ENCODE measurements at regions not wholly inside any gene's neighbourhood (a gene's known extent, or its start where the extent isn't known, plus 50 kb on each side); places are given as distances from the start of the nearest gene placed in this dataset.

DNA sequence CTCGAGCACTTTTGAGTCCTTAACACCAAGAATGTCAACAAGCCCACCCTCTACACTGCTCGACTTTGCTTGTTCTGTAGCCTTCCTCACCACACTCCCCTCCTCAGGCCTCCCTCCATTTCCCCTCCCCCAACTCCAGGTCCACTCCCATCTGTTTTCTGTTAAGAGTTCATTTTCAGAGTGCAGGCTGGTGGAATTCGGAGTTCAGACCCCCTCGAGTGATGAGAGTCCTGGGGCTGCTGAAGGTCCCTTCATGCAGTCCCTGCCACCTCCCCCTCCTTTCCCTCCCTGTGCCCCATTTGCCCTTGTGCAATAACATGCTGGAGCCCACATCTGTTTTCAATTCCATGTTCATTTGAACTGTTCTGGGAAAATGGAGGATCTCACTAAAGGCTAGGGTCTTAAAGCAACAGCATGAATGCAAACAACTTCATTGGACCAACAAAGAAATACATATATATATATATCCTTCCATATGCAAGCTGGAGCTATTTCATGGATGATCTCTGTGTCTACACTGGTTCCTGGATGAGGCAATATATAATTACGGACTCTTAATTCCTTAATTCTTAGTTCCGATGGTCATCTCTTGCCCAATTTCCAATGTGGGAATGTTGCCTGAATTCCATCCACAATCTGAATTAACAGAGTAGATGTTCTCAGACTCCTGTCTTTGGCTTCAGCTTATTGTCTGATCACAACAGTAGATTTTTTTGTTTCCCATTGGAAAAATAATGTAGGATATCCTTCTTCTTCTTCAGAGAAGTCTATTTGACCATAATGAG lies 340.4 kb downstream of the ETS1 start:
- CTCF ChIA-PET, result interaction anchor here (0.7 to 1.9 kb wide), 4 partner anchors 10 to 383 kb away, joined by 3 to 6 read pairs (median 5); no protein-coding TSS in a partner anchor
- 30% methylated on average over 6 of the region's 6 CpGs for WGBS (ENCODE audit: low lambda C conversion rate)
- peak; percentile 65 for DNase-seq

DNA sequence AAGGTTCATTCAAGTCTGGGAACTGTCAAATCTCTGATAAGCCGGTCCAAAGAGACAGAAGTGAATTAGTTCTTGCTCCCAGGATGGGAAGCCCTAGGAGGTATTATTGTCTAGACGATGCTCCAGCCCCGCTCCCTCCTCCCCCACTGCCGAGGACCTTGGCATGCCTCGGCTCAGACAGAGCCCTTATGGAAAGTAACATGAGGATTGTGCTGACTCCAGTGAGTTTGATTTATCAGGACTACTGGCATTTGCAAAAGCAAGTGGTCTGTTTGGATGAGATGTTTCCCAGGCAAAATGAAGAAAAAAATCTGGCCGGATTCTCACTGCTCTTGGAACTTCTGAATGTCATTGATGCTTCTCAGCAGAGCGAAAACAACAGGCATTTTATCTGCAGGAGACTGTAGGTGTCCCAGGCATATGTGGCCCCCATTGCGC lies 341.0 kb downstream of the ETS1 start:
- no peak overlapping the region for H3K9ac ChIP-seq
- H4K20me1 ChIP-seq (ENCODE audit: insufficient read depth), result no peaks in the 10 kb centered on the region
- no peaks in the 10 kb centered on the region for H3K36me3 ChIP-seq (replicated peaks in 1 of 2; ENCODE audit: control insufficient read depth in 1 of 2, insufficient read depth in 2 of 2, low read length in 1 of 2)
- H3K9me2 ChIP-seq, result no peaks in the 10 kb centered on the region
- H2AFZ ChIP-seq (ENCODE audit: low read depth), result no peak overlapping the region
- no peaks in the 10 kb centered on the region for H3K9me3 ChIP-seq
- peak overlapping the region in 1 of 2 experiments; percentile 14; a peak in 1 of 4 replicates for H3K4me3 ChIP-seq (ENCODE audit: low read depth in 2 of 2, low read length in 1 of 2)
- peak overlapping the region; percentile 73 to 100; a peak in 3 of 4 replicates for H3K27ac ChIP-seq (ENCODE audit: low read depth in 2 of 2, low read length in 1 of 2)
- no peaks in the 10 kb centered on the region for H3K79me2 ChIP-seq (ENCODE audit: insufficient read depth)
- WGBS (ENCODE audit: low lambda C conversion rate), result 24% methylated on average over 8 of the region's 8 CpGs
- no peaks in the 10 kb centered on the region for H3K27me3 ChIP-seq (ENCODE audit: insufficient read depth)
- DNase-seq, result peak; percentile 64
- H3K4me2 ChIP-seq, result peak overlapping the region; percentile 27
- H3K4me1 ChIP-seq (ENCODE audit: control insufficient read depth in 1 of 2, insufficient read depth in 2 of 2, low read depth in 1 of 2, low read length in 1 of 2), result peaks cover 0 to 28% of the 10 kb centered on the region in 2 experiments; a peak in 2 of 4 replicates
- POLR2A ChIA-PET, result interaction anchor here (1.2 kb wide), 1 partner anchor 383 kb away, joined by 3 read pairs; no protein-coding TSS in a partner anchor
- CTCF ChIA-PET, result interaction anchor here (1.0 to 1.9 kb wide), 4 partner anchors 9 to 384 kb away, joined by 4 to 6 read pairs (median 5); no protein-coding TSS in a partner anchor
- no peaks in the 10 kb centered on the region for H3F3A ChIP-seq (replicated peaks; ENCODE audit: insufficient read depth)
- TF ChIP-seq, protein P1, sequence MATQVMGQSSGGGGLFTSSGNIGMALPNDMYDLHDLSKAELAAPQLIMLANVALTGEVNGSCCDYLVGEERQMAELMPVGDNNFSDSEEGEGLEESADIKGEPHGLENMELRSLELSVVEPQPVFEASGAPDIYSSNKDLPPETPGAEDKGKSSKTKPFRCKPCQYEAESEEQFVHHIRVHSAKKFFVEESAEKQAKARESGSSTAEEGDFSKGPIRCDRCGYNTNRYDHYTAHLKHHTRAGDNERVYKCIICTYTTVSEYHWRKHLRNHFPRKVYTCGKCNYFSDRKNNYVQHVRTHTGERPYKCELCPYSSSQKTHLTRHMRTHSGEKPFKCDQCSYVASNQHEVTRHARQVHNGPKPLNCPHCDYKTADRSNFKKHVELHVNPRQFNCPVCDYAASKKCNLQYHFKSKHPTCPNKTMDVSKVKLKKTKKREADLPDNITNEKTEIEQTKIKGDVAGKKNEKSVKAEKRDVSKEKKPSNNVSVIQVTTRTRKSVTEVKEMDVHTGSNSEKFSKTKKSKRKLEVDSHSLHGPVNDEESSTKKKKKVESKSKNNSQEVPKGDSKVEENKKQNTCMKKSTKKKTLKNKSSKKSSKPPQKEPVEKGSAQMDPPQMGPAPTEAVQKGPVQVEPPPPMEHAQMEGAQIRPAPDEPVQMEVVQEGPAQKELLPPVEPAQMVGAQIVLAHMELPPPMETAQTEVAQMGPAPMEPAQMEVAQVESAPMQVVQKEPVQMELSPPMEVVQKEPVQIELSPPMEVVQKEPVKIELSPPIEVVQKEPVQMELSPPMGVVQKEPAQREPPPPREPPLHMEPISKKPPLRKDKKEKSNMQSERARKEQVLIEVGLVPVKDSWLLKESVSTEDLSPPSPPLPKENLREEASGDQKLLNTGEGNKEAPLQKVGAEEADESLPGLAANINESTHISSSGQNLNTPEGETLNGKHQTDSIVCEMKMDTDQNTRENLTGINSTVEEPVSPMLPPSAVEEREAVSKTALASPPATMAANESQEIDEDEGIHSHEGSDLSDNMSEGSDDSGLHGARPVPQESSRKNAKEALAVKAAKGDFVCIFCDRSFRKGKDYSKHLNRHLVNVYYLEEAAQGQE (IDR thresholded peaks at IDR 0.05; ENCODE audit: low read depth, low read length), result no peak
- TF ChIP-seq, protein P2, sequence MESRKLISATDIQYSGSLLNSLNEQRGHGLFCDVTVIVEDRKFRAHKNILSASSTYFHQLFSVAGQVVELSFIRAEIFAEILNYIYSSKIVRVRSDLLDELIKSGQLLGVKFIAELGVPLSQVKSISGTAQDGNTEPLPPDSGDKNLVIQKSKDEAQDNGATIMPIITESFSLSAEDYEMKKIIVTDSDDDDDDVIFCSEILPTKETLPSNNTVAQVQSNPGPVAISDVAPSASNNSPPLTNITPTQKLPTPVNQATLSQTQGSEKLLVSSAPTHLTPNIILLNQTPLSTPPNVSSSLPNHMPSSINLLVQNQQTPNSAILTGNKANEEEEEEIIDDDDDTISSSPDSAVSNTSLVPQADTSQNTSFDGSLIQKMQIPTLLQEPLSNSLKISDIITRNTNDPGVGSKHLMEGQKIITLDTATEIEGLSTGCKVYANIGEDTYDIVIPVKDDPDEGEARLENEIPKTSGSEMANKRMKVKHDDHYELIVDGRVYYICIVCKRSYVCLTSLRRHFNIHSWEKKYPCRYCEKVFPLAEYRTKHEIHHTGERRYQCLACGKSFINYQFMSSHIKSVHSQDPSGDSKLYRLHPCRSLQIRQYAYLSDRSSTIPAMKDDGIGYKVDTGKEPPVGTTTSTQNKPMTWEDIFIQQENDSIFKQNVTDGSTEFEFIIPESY (IDR thresholded peaks at IDR 0.05; ENCODE audit: borderline replicate concordance, low read depth), result no peak
- TF ChIP-seq FOSL2 (IDR thresholded peaks at IDR 0.05; ENCODE audit: borderline replicate concordance, low read depth) (no peak), CHD2 (IDR thresholded peaks at IDR 0.05; ENCODE audit: low read length, partially characterized antibody) (peak; percentile 73), GATA2 (CRISPR knock-in tag; IDR thresholded peaks at IDR 0.05) (no peak; the same call in 1 of the 2 replicates), POLR2AphosphoS5 (IDR thresholded peaks at IDR 0.05; ENCODE audit: low read depth, low read length) (no peak), RCOR1 (IDR thresholded peaks at IDR 0.05; ENCODE audit: low read length) (no peak)
- TF ChIP-seq, protein P3, sequence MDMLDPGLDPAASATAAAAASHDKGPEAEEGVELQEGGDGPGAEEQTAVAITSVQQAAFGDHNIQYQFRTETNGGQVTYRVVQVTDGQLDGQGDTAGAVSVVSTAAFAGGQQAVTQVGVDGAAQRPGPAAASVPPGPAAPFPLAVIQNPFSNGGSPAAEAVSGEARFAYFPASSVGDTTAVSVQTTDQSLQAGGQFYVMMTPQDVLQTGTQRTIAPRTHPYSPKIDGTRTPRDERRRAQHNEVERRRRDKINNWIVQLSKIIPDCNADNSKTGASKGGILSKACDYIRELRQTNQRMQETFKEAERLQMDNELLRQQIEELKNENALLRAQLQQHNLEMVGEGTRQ (IDR thresholded peaks at IDR 0.05; ENCODE audit: borderline replicate concordance, low read depth, low read length), result no peak
- TF ChIP-seq, protein P4, sequence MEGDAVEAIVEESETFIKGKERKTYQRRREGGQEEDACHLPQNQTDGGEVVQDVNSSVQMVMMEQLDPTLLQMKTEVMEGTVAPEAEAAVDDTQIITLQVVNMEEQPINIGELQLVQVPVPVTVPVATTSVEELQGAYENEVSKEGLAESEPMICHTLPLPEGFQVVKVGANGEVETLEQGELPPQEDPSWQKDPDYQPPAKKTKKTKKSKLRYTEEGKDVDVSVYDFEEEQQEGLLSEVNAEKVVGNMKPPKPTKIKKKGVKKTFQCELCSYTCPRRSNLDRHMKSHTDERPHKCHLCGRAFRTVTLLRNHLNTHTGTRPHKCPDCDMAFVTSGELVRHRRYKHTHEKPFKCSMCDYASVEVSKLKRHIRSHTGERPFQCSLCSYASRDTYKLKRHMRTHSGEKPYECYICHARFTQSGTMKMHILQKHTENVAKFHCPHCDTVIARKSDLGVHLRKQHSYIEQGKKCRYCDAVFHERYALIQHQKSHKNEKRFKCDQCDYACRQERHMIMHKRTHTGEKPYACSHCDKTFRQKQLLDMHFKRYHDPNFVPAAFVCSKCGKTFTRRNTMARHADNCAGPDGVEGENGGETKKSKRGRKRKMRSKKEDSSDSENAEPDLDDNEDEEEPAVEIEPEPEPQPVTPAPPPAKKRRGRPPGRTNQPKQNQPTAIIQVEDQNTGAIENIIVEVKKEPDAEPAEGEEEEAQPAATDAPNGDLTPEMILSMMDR (IDR thresholded peaks at IDR 0.05), result no peak

More for the DNA sequence above, 340.4 kb downstream of the ETS1 start:
- Histone ChIP-seq H3F3A (replicated peaks; ENCODE audit: insufficient read depth) (no peaks in the 10 kb centered on the region), H3K27me3 (ENCODE audit: insufficient read depth) (no peaks in the 10 kb centered on the region), H2AFZ (ENCODE audit: low read depth) (no peak overlapping the region), H3K36me3 (replicated peaks in 1 of 2; ENCODE audit: control insufficient read depth in 1 of 2, insufficient read depth in 2 of 2, low read length in 1 of 2) (no peaks in the 10 kb centered on the region), H3K4me2 (peak overlapping the region; percentile 27; the same call in 1 of the 2 replicates), H4K20me1 (ENCODE audit: insufficient read depth) (no peaks in the 10 kb centered on the region), H3K4me3 (ENCODE audit: low read depth in 2 of 2, low read length in 1 of 2) (peak overlapping the region in 1 of 2 experiments; percentile 14; a peak in 1 of 4 replicates), H3K4me1 (ENCODE audit: control insufficient read depth in 1 of 2, insufficient read depth in 2 of 2, low read depth in 1 of 2, low read length in 1 of 2) (peaks cover 0 to 28% of the 10 kb centered on the region in 2 experiments; a peak in 2 of 4 replicates), H3K27ac (ENCODE audit: low read depth in 2 of 2, low read length in 1 of 2) (peak overlapping the region; percentile 73 to 100; a peak in 3 of 4 replicates), H3K79me2 (ENCODE audit: insufficient read depth) (no peaks in the 10 kb centered on the region), H3K9me2 (no peaks in the 10 kb centered on the region), H3K9ac (no peak overlapping the region), H3K9me3 (no peaks in the 10 kb centered on the region)
- TF ChIP-seq TCF12 (IDR thresholded peaks at IDR 0.05) (peak; percentile 89), EP300 (IDR thresholded peaks at IDR 0.05; ENCODE audit: borderline replicate concordance in 1 of 2, low read depth in 1 of 2, low read length in 1 of 2) (peak in 1 of 2 experiments; percentile 77; a peak in 2 of 4 replicates), POLR2AphosphoS5 (IDR thresholded peaks at IDR 0.05; ENCODE audit: low read depth, low read length) (0 out of 2 replicates have a peak, but pooled peaks have one; percentile 21), CHD2 (IDR thresholded peaks at IDR 0.05; ENCODE audit: low read length, partially characterized antibody) (peak; percentile 63), GATA2 (CRISPR knock-in tag; IDR thresholded peaks at IDR 0.05) (no peak), RCOR1 (IDR thresholded peaks at IDR 0.05; ENCODE audit: low read length) (peak; percentile 52), FOSL2 (IDR thresholded peaks at IDR 0.05; ENCODE audit: borderline replicate concordance, low read depth) (no peak)
- TF ChIP-seq, protein P5, sequence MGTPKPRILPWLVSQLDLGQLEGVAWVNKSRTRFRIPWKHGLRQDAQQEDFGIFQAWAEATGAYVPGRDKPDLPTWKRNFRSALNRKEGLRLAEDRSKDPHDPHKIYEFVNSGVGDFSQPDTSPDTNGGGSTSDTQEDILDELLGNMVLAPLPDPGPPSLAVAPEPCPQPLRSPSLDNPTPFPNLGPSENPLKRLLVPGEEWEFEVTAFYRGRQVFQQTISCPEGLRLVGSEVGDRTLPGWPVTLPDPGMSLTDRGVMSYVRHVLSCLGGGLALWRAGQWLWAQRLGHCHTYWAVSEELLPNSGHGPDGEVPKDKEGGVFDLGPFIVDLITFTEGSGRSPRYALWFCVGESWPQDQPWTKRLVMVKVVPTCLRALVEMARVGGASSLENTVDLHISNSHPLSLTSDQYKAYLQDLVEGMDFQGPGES (IDR thresholded peaks at IDR 0.05; ENCODE audit: low read depth, low read length), result no peak
- POLR2A ChIA-PET, result no interaction called here

All from SK-N-SH (cell line).